Endothelial cell of umbilical vein (primary cell): ENCODE measurements at regions not wholly inside any gene's neighbourhood (a gene's known extent, or its start where the extent isn't known, plus 50 kb on each side); places are given as distances from the start of the nearest gene placed in this dataset.
A peak's percentile ranks its signal among the peaks of the same experiment; 100 is the strongest.

ENCODE experiments used
- BruUV-seq: library from RNA; stranded (reverse); fragments of 400-500 nt; replicated peaks from 2 replicates; lab custom pipeline; 2021; lab: Mats Ljungman, UMichigan
- CTCF ChIA-PET: fragments of 300-600, 350-600 bp; sonication (Branson Sonifier 250); formaldehyde crosslinking; loops from one replicate; lab custom pipeline; 2021; ENCODE audit warnings: antibody characterized with exemption, inconsistent platforms; lab: Charles Lee
- POLR2A ChIA-PET: fragments of 300-600, 350-600 bp; sonication (Branson Sonifier 250); formaldehyde crosslinking; loops from one replicate; lab custom pipeline; 2021; ENCODE audit warnings: antibody characterized with exemption, inconsistent platforms; lab: Charles Lee
- DNase-seq: peaks from one replicate; pipeline ENCODE4 v3.0.0-alpha.2; 2011; ENCODE audit warnings: low read depth, low spot score
- FAIRE-seq: peaks from 2 replicates; lab custom pipeline; 2011; peaks lifted over from hg19 to GRCh38; lab: Jason Lieb, UNC
- H2AFZ ChIP-seq: 2 replicates; pipeline ENCODE4 v1.6.0; 2012; ENCODE audit warnings: low read depth, low read length, control low read depth, inconsistent platforms
- H3K27ac ChIP-seq: 2 replicates; pipeline ENCODE4 v1.5.1; 2011; ENCODE audit warnings: low read depth, mild to moderate bottlenecking, control low read depth, low read length, moderate library complexity; ENCODE audit not compliant: insufficient read depth
- H3K27me3 ChIP-seq, 2 experiments: 2 replicates each; pipeline versions ENCODE4 v1.6.0 to v1.6.1; 2011; ENCODE audit warnings: low read length in 2 of 2, mixed read lengths in 1 of 2; ENCODE audit not compliant: control insufficient read depth in 2 of 2, insufficient read depth in 2 of 2
- H3K36me3 ChIP-seq, 2 experiments: 2 replicates in 1 of 2; 3 replicates in 1 of 2; pipeline ENCODE4 v1.5.1; 2011; ENCODE audit warnings: low read length in 2 of 2, mild to moderate bottlenecking in 1 of 2, moderate library complexity in 1 of 2; ENCODE audit not compliant: control insufficient read depth in 2 of 2, insufficient read depth in 2 of 2; ENCODE audit errors: extremely low read depth in 1 of 2
- H3K4me1 ChIP-seq: 3 replicates; pipeline ENCODE4 v1.5.1; 2011; ENCODE audit warnings: mild to moderate bottlenecking, low read length; ENCODE audit not compliant: control insufficient read depth, insufficient read depth; ENCODE audit errors: extremely low read depth
- H3K4me2 ChIP-seq: 2 replicates; pipeline ENCODE4 v1.6.1; 2011; ENCODE audit warnings: low read length, control low read depth, mixed read lengths; ENCODE audit not compliant: insufficient read depth
- H3K4me3 ChIP-seq, 3 experiments: fragments of 200-600 bp in 1 of 3; sonication (generic), shearing (Covaris generic) in 1 of 3; replicated peaks in 1 of 3; 2 replicates each; pipeline ENCODE4 v1.5.1; 2011 to 2016; ENCODE audit warnings: control low read depth in 3 of 3, low read length in 3 of 3, mild to moderate bottlenecking in 2 of 3, inconsistent platforms in 1 of 3, low read depth in 1 of 3, moderate library complexity in 1 of 3; ENCODE audit not compliant: insufficient read depth in 1 of 3
- H3K79me2 ChIP-seq: 2 replicates; pipeline ENCODE4 v1.6.0; 2012; ENCODE audit warnings: low read length, inconsistent platforms; ENCODE audit not compliant: control insufficient read depth, insufficient read depth
- H3K9ac ChIP-seq: replicated peaks from 2 replicates; pipeline ENCODE3; 2011; ENCODE audit warnings: low read length, control low read depth; ENCODE audit not compliant: insufficient read depth; ENCODE audit errors: extremely low read depth
- H3K9me1 ChIP-seq: replicated peaks from 3 replicates; pipeline ENCODE4 v1.6.0; 2011; ENCODE audit warnings: mild to moderate bottlenecking, low read length; ENCODE audit not compliant: control insufficient read depth, insufficient read depth; ENCODE audit errors: extremely low read depth
- H3K9me3 ChIP-seq: replicated peaks from 2 replicates; pipeline ENCODE4 v1.5.1; 2012; ENCODE audit warnings: low read length, inconsistent platforms; ENCODE audit not compliant: control insufficient read depth, insufficient read depth
- H4K20me1 ChIP-seq: replicated peaks from 2 replicates; pipeline ENCODE3; 2011; ENCODE audit warnings: mild to moderate bottlenecking, low read length; ENCODE audit not compliant: control insufficient read depth, insufficient read depth; ENCODE audit errors: extremely low read depth
- CTCF ChIP-seq, 2 donors: IDR thresholded peaks; 1 replicate in 1 of 2; 2 replicates in 1 of 2; pipeline ENCODE4 v1.5.1; 2011; ENCODE audit warnings: low read length in 2 of 2, mild to moderate bottlenecking in 2 of 2, moderate library complexity in 2 of 2, control low read depth in 1 of 2, inconsistent platforms in 1 of 2, low read depth in 1 of 2; ENCODE audit not compliant: insufficient read depth in 1 of 2; ENCODE audit errors: extremely low read depth in 1 of 2
- EZH2 ChIP-seq: IDR thresholded peaks from 2 replicates; pipeline ENCODE4 v1.6.1; 2012; ENCODE audit warnings: borderline replicate concordance, low read depth, mild to moderate bottlenecking, moderate library complexity, low read length, inconsistent platforms; ENCODE audit not compliant: severe bottlenecking
- FOS ChIP-seq: IDR thresholded peaks from 2 replicates; pipeline ENCODE4 v1.6.1; 2011; ENCODE audit warnings: mild to moderate bottlenecking, low read length, moderate library complexity, borderline replicate concordance; ENCODE audit not compliant: insufficient read depth
- GATA2 ChIP-seq: IDR thresholded peaks from 2 replicates; pipeline ENCODE4 v1.7.0; 2011; ENCODE audit warnings: low read depth, mild to moderate bottlenecking, moderate library complexity, mixed read lengths, low read length; ENCODE audit not compliant: insufficient read length, insufficient read depth
- JUN ChIP-seq: IDR thresholded peaks from 2 replicates; pipeline ENCODE4 v1.6.1; 2011; ENCODE audit warnings: borderline replicate concordance, low read depth; ENCODE audit not compliant: insufficient read length, insufficient read depth
- MAX ChIP-seq: IDR thresholded peaks from 2 replicates; pipeline ENCODE4 v1.6.1; 2011; ENCODE audit not compliant: insufficient read depth, insufficient read length
- MYC ChIP-seq: IDR thresholded peaks from one replicate; pipeline ENCODE4 v1.6.1; 2011; ENCODE audit warnings: mild to moderate bottlenecking, low read depth, low read length
- POLR2A ChIP-seq: IDR thresholded peaks from 2 replicates; pipeline ENCODE4 v1.6.1; 2012; ENCODE audit warnings: low read depth, mild to moderate bottlenecking, control low read depth, low read length
- POLR2AphosphoS5 ChIP-seq: IDR thresholded peaks from 2 replicates; pipeline ENCODE4 v1.6.1; 2012; ENCODE audit warnings: low read depth, mild to moderate bottlenecking, control low read depth, low read length, moderate library complexity; ENCODE audit not compliant: insufficient read depth
- dilution Hi-C: fragments of 300-500 bp; cut with MboI; formaldehyde crosslinking; loops from one replicate; pipeline ENCODE4 v1.15.0; 2019; ENCODE audit warnings: low sequenced_read_pairs; ENCODE audit not compliant: extremely low pct_ligation_motif_present
- intact Hi-C: fragments of 100-400 bp; cut with micrococcal nuclease; formaldehyde crosslinking; loops from one replicate; pipeline ENCODE4 v1.10.0; 2022

GRCh38 chr16:86951041-86951822 lies 366.0 kb downstream of the C16orf95 start:
- H3K79me2 ChIP-seq, result no peaks in the 10 kb centered on the region
- no peak overlapping the region for H3K4me3 ChIP-seq
- H3K9me3 ChIP-seq, result no peaks in the 10 kb centered on the region
- ChIA-PET POLR2A (interaction anchor here (1.5 kb wide), 1 partner anchor 22 kb away, joined by 5 read pairs; no protein-coding TSS in a partner anchor), CTCF (interaction anchor here (0.9 to 1.6 kb wide), 5 partner anchors 22 to 387 kb away, joined by 3 to 6 read pairs (median 3); no protein-coding TSS in a partner anchor)
- FAIRE-seq (no peak), DNase-seq (no peak)
- H3K4me2 ChIP-seq, result no peak overlapping the region
- peak overlapping the region; percentile 87 for H3K27ac ChIP-seq
- no peak overlapping the region for H3K9ac ChIP-seq
- H4K20me1 ChIP-seq, result no peaks in the 10 kb centered on the region
- H3K4me1 ChIP-seq, result peaks cover 34% of the 10 kb centered on the region
- BruUV-seq, result no TSS peak
- H3K9me1 ChIP-seq, result no peaks in the 10 kb centered on the region
- H3K27me3 ChIP-seq, result no peaks in the 10 kb centered on the region
- dilution Hi-C loops (no loop called here), intact Hi-C loops (no loop called here)
- no peak overlapping the region for H2AFZ ChIP-seq
- no peaks in the 10 kb centered on the region for H3K36me3 ChIP-seq
- TF ChIP-seq POLR2A (no peak), CTCF (IDR thresholded peaks at IDR 0.05; ENCODE audit: extremely low read depth in 1 of 2, insufficient read depth in 1 of 2, low read depth in 1 of 2, low read length in 2 of 2) (no peak), MAX (no peak), GATA2 (no peak), EZH2 (no peak), JUN (no peak), POLR2AphosphoS5 (no peak), MYC (no peak), FOS (no peak)
